Type B pancreatic cell (in vitro differentiated cells): ENCODE measurements at regions not wholly inside any gene's neighbourhood (a gene's known extent, or its start where the extent isn't known, plus 50 kb on each side); places are given as distances from the start of the nearest gene placed in this dataset.

Experiments
- DNase-seq: peaks from one replicate; pipeline ENCODE4 v3.0.0; 2021; ENCODE audit warnings: mixed read lengths; ENCODE audit not compliant: unreplicated experiment; ENCODE audit errors: extremely low spot score
- H3K27ac Mint-ChIP-seq: 2 replicates; pipeline ENCODE4 v1.8.0; 2021; ENCODE audit warnings: mild to moderate bottlenecking, mixed read lengths
- H3K27me3 Mint-ChIP-seq: 2 replicates; pipeline ENCODE4 v1.8.0; 2021; ENCODE audit warnings: mixed read lengths
- H3K36me3 Mint-ChIP-seq: 2 replicates; pipeline ENCODE4 v1.8.0; 2021; ENCODE audit warnings: mixed read lengths
- H3K4me1 Mint-ChIP-seq: one replicate; pipeline ENCODE4 v1.8.0; 2021; ENCODE audit warnings: mixed read lengths; ENCODE audit not compliant: unreplicated experiment
- H3K4me3 Mint-ChIP-seq: 2 replicates; pipeline ENCODE4 v1.8.0; 2021; ENCODE audit warnings: mild to moderate bottlenecking, mixed read lengths
- H3K9me3 Mint-ChIP-seq: 2 replicates; pipeline ENCODE4 v1.8.0; 2021; ENCODE audit warnings: mixed read lengths
- TF ChIP-seq, protein P1 (sequence below): fragments of 200-600 bp; sonication (generic); conservative IDR thresholded peaks from 2 replicates; pipeline ENCODE4 v1.5.0; 2021; ENCODE audit warnings: antibody characterized with exemption, mild to moderate bottlenecking

- no peak overlapping the region for H3K4me3 Mint-ChIP-seq
- no peak overlapping the region for H3K27ac Mint-ChIP-seq
- no peaks in the 10 kb centered on the region for H3K4me1 Mint-ChIP-seq
- DNase-seq, result no peak
- TF ChIP-seq, protein P1, sequence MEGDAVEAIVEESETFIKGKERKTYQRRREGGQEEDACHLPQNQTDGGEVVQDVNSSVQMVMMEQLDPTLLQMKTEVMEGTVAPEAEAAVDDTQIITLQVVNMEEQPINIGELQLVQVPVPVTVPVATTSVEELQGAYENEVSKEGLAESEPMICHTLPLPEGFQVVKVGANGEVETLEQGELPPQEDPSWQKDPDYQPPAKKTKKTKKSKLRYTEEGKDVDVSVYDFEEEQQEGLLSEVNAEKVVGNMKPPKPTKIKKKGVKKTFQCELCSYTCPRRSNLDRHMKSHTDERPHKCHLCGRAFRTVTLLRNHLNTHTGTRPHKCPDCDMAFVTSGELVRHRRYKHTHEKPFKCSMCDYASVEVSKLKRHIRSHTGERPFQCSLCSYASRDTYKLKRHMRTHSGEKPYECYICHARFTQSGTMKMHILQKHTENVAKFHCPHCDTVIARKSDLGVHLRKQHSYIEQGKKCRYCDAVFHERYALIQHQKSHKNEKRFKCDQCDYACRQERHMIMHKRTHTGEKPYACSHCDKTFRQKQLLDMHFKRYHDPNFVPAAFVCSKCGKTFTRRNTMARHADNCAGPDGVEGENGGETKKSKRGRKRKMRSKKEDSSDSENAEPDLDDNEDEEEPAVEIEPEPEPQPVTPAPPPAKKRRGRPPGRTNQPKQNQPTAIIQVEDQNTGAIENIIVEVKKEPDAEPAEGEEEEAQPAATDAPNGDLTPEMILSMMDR, result no peak
- H3K9me3 Mint-ChIP-seq, result peaks cover 9% of the 10 kb centered on the region
- H3K27me3 Mint-ChIP-seq, result no peaks in the 10 kb centered on the region
- no peaks in the 10 kb centered on the region for H3K36me3 Mint-ChIP-seq
Observed at GRCh38 chr9:81150016-81150625, 539.2 kb downstream of the TLE1 start.

- TF ChIP-seq, protein P1, result no peak
- no peaks in the 10 kb centered on the region for H3K36me3 Mint-ChIP-seq
- no peak overlapping the region for H3K27ac Mint-ChIP-seq
- H3K4me1 Mint-ChIP-seq, result no peaks in the 10 kb centered on the region
- H3K9me3 Mint-ChIP-seq, result peaks cover 9% of the 10 kb centered on the region
- H3K4me3 Mint-ChIP-seq, result no peak overlapping the region
- H3K27me3 Mint-ChIP-seq, result no peaks in the 10 kb centered on the region
- no peak for DNase-seq
Observed at GRCh38 chr9:81146684-81147337, 542.5 kb downstream of the TLE1 start.

GRCh38 chr9:81146241-81146640, 543.1 kb downstream of the TLE1 start:
- Mint-ChIP-seq H3K27ac (no peak overlapping the region), H3K4me1 (no peaks in the 10 kb centered on the region), H3K27me3 (no peaks in the 10 kb centered on the region), H3K36me3 (no peaks in the 10 kb centered on the region), H3K4me3 (no peak overlapping the region), H3K9me3 (peaks cover 9% of the 10 kb centered on the region)
- DNase-seq, result no peak
- TF ChIP-seq, protein P1, result no peak

DNA sequence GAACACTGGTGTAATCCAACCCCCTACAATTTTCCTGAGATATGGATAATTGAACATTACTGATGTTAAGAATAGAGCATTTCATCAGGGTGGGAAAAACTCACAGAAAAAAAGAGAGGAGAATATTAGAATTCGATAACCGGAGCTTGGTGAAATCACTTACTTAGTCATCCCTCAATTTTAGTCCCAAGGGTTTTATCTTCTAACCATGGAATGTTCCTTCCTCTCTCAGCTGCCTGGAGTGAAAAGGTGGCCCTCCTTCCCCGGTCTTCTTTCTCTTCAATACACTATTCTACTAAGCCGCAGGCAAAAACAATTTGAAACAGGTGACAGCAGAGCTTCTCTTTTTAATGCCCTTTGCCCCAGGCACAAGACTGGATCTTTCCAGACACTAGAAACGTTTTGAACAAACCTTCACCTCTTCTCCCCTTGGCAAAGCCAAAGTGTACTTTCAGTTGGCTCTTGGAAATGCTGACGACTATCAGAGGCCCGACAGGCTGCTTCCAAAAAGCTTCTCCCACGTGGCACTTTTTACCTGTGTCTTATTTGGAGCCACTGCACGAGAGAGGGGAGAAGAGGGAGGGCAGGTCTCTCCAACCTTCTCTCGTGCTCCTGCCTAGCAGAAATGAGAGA, 543.9 kb downstream of the TLE1 start:
- H3K27me3 Mint-ChIP-seq, result no peaks in the 10 kb centered on the region
- peaks cover 2% of the 10 kb centered on the region for H3K4me1 Mint-ChIP-seq
- no peaks in the 10 kb centered on the region for H3K36me3 Mint-ChIP-seq
- DNase-seq, result no peak
- H3K4me3 Mint-ChIP-seq, result no peak overlapping the region
- TF ChIP-seq, protein P1, result no peak
- H3K9me3 Mint-ChIP-seq, result peaks cover 9% of the 10 kb centered on the region
- no peak overlapping the region for H3K27ac Mint-ChIP-seq

DNA sequence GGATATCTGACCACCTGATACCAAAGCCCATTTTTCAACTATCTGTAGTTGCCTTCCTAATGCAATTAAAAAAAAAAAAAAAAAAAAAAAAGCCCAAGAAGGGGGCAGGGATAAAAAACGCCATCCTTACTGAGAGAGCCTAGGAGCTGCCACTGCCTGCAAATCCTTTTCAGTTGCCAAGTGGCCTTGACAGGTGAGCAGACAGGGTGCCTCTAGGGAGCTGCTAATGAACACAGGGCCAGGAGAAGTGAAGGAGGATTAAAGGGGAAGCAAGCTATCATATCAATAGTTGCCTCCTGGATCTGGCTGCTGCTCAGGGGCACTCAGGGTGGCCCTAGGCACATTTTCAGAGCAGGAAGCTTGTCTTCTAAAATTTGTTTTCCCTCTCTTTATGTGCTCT, 547.4 kb downstream of the TLE1 start:
- H3K4me1 Mint-ChIP-seq, result peaks cover 9% of the 10 kb centered on the region
- H3K27ac Mint-ChIP-seq, result no peak overlapping the region
- H3K4me3 Mint-ChIP-seq, result no peak overlapping the region
- TF ChIP-seq, protein P1, result no peak
- peaks cover 10% of the 10 kb centered on the region for H3K27me3 Mint-ChIP-seq
- no peak for DNase-seq
- no peaks in the 10 kb centered on the region for H3K36me3 Mint-ChIP-seq
- no peaks in the 10 kb centered on the region for H3K9me3 Mint-ChIP-seq
